ENCODE measurements at regions not wholly inside any gene's neighbourhood (a gene's known extent, or its start where the extent isn't known, plus 50 kb on each side); places are given as distances from the start of the nearest gene placed in this dataset.

- H3K27me3 Mint-ChIP-seq (ENCODE audit: insufficient read depth) = no peaks in the 10 kb centered on the region; the same call in 1 of the 2 replicates
- H3K27ac Mint-ChIP-seq = no peak overlapping the region
- H3K4me1 Mint-ChIP-seq (ENCODE audit: low read depth) = peaks cover 80% of the 10 kb centered on the region
- H3K9me3 Mint-ChIP-seq = no peaks in the 10 kb centered on the region
- no peak for TF ChIP-seq CTCF (IDR thresholded peaks at IDR 0.05)
- DNase-seq = no peak
- H3K4me3 Mint-ChIP-seq = no peak overlapping the region
- H3K36me3 Mint-ChIP-seq (ENCODE audit: low read depth) = peaks cover 14% of the 10 kb centered on the region; the same call in 1 of the 2 replicates
Measured at GRCh38 chr6:113356139-113356538, 501.0 kb upstream of the MARCKS start.

GRCh38 chr6:113357041-113357440 is 500.1 kb upstream of the MARCKS start:
- DNase-seq = no peak
- Mint-ChIP-seq H3K4me3 (no peak overlapping the region), H3K36me3 (ENCODE audit: low read depth) (peaks cover 14% of the 10 kb centered on the region; the same call in 1 of the 2 replicates), H3K9me3 (no peaks in the 10 kb centered on the region), H3K27me3 (ENCODE audit: insufficient read depth) (no peaks in the 10 kb centered on the region; the same call in 1 of the 2 replicates), H3K4me1 (ENCODE audit: low read depth) (peaks cover 80% of the 10 kb centered on the region), H3K27ac (no peak overlapping the region; the same call in 1 of the 2 replicates)
- no peak for TF ChIP-seq CTCF (IDR thresholded peaks at IDR 0.05)

GRCh38 chr6:113358063-113358583 is 499.0 kb upstream of the MARCKS start:
- Mint-ChIP-seq H3K27ac (no peak overlapping the region), H3K27me3 (ENCODE audit: insufficient read depth) (no peaks in the 10 kb centered on the region), H3K36me3 (ENCODE audit: low read depth) (peaks cover 14% of the 10 kb centered on the region; the same call in 1 of the 2 replicates), H3K9me3 (no peaks in the 10 kb centered on the region), H3K4me3 (no peak overlapping the region), H3K4me1 (ENCODE audit: low read depth) (peaks cover 80% of the 10 kb centered on the region)
- DNase-seq = no peak
- TF ChIP-seq CTCF (IDR thresholded peaks at IDR 0.05) = no peak

- no peak for TF ChIP-seq CTCF (IDR thresholded peaks at IDR 0.05)
- peak; percentile 59 for DNase-seq
- Mint-ChIP-seq H3K27ac (peak overlapping the region; percentile 68), H3K4me1 (ENCODE audit: low read depth) (peaks cover 80% of the 10 kb centered on the region), H3K4me3 (peak overlapping the region; percentile 36; the same call in 1 of the 2 replicates), H3K36me3 (ENCODE audit: low read depth) (peaks cover 14% of the 10 kb centered on the region; the same call in 1 of the 2 replicates), H3K9me3 (no peaks in the 10 kb centered on the region), H3K27me3 (ENCODE audit: insufficient read depth) (no peaks in the 10 kb centered on the region)
Measured at GRCh38 chr6:113359155-113360140, 497.7 kb upstream of the MARCKS start.

- Mint-ChIP-seq H3K4me3 (peak overlapping the region; percentile 58), H3K36me3 (ENCODE audit: low read depth) (peaks cover 14% of the 10 kb centered on the region; the same call in 1 of the 2 replicates), H3K9me3 (no peaks in the 10 kb centered on the region), H3K27me3 (ENCODE audit: insufficient read depth) (no peaks in the 10 kb centered on the region), H3K4me1 (ENCODE audit: low read depth) (peaks cover 85% of the 10 kb centered on the region), H3K27ac (peak overlapping the region; percentile 84)
- TF ChIP-seq CTCF (IDR thresholded peaks at IDR 0.05) = no peak
- DNase-seq = peak; percentile 77
Measured at GRCh38 chr6:113361014-113361645, 496.0 kb upstream of the MARCKS start.

All from HFFc6 (cell line).